ENCODE measurements at regions not wholly inside any gene's neighbourhood (a gene's known extent, or its start where the extent isn't known, plus 50 kb on each side); places are given as distances from the start of the nearest gene placed in this dataset.

- intact Hi-C loops (cut with micrococcal nuclease) = no loop called here
Measured at GRCh38 chr4:4746444-4746843, 113.0 kb upstream of the MSX1 start.

DNA sequence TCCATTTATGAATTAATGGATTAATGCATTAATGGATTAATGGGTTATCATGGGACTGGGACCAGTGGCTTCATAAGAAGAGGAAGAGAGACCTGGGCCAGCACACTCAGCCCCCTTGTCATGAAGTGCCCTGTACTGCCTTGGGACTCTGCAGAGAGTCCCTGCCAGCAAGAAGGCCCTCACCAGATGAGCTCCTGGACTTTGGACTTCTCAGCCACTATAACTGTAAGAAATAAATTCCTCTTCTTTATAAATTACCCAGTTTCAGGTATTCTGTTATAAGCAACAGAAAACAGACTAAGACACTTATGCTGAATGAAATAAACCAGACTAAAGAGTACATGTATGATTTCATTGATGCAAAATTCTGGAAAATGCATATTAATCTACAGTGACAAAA lies 119.4 kb upstream of the MSX1 start:
- intact Hi-C loops (cut with micrococcal nuclease) = no loop called here

GRCh38 chr4:4735870-4736269 lies 123.6 kb upstream of the MSX1 start:
- intact Hi-C loops (cut with micrococcal nuclease) = loop anchor here (10.0 kb wide), 1 partner anchor 251 kb away; no protein-coding TSS in a partner anchor

DNA sequence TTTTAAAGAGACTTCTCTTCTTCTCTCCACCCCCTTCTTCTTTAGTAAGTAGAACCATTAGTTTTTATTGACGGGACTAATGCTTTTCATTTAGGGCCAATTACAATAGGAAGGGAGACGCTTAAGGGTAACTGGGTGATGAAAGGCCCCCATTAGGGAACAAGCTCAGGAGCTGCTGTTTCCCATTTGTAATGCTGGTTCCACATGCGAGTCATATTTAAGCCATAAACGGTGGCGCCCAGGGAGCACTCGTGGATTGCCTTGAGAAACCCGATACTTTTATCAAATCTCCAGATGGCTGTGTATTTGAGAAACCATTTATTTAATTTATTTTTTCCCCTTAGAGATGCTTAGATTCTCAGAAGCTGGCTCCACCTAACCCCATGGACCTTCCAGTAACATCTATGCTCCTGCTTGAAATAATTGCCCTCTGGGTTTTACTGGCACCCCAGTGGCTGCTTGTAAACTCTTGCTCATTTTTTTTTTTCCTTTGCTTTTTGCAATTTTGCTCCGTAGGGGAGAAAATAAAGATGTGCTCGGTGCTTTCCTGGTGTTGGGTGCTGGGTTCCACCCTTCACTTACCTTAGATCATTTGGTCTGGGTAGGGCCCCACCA lies 124.2 kb upstream of the MSX1 start:
- intact Hi-C loops (cut with micrococcal nuclease) = loop anchor here (10.0 kb wide), 1 partner anchor 250 kb away; no protein-coding TSS in a partner anchor

DNA sequence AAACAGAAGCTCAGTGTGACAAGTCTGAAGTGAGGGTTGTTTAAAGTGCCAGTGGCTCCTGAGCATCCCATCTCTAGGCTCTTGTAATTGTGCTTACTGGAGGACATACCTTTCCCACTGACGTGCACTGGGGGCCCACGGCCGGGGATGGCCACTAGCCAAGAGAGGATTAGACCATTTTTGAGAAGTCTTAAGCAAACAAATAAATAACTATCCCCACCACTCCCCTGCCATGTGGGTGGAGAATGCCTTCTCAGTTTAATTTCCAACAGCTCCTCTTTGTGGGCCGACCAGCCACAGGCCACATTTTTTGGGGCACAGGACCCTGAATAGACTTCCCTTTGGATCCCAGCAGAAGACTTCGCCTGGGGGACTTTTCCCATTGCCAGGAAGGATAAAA lies 125.0 kb upstream of the MSX1 start:
- intact Hi-C loops (cut with micrococcal nuclease) = loop anchor here (10.0 kb wide), 1 partner anchor 250 kb away; no protein-coding TSS in a partner anchor

- intact Hi-C loops (cut with micrococcal nuclease) = loop anchor here (10.0 kb wide), 1 partner anchor 249 kb away; no protein-coding TSS in a partner anchor
Measured at GRCh38 chr4:4733663-4734062, 125.8 kb upstream of the MSX1 start.

DNA sequence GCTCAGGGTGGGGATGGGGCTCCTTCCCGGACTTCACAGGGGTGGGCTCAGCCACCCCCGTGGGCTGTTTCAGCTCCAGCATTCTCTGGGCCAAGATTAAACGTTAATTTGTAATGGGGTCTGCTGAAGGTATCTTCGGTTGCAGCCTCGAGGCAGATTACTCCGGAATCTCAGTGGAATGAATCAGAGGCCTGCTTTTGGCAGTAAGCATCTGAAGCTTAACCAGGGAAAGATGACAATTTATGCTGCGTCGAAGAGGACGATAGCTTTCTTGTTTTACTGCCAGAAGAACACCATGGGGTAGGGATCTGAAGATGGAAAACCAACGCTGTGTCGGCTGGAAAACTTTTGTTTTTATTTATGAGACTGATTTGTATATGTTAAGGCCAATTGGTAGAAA lies 129.2 kb upstream of the MSX1 start:
- intact Hi-C loops (cut with micrococcal nuclease) = loop anchor here (10.0 kb wide), 1 partner anchor 245 kb away; no protein-coding TSS in a partner anchor

DNA sequence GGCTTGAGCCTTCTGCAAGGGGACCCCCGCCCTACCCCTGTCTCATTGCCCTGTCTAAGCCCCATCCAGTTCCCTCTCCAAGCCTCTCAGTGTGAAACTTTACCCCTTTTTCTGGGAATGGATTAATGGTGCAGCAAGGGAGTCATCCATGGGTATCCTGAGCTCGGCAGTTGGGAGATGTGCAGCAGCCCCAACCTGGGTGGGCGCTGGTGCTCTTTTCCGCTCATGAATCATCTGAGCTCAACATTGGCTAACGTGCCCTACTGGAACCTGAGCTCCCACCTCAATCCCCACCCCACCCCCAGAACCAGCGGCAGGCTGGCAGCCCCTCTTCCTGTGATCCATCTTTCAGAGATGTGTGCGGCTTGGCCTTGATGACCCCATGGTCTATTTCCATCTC lies 130.3 kb upstream of the MSX1 start:
- intact Hi-C loops (cut with micrococcal nuclease) = no loop called here

DNA sequence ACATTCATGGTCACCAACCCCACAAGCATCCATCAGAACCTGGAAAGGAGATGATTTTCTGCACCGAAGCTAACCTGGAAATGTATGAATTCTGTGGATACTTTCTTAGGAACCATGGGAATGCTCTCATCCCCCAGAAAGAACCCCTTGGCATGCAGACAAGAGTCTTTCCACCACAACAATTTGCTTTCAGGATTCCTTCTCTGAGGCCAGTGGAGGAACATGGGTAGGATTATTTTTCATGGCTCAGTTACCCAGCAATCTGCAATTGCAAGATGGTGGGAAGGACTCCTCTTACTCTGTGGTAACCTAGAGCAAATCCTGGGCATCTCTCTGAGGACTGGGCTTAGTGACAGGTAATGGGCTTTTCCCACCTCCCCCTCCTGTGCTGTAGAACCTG lies 131.9 kb upstream of the MSX1 start:
- intact Hi-C loops (cut with micrococcal nuclease) = no loop called here

DNA sequence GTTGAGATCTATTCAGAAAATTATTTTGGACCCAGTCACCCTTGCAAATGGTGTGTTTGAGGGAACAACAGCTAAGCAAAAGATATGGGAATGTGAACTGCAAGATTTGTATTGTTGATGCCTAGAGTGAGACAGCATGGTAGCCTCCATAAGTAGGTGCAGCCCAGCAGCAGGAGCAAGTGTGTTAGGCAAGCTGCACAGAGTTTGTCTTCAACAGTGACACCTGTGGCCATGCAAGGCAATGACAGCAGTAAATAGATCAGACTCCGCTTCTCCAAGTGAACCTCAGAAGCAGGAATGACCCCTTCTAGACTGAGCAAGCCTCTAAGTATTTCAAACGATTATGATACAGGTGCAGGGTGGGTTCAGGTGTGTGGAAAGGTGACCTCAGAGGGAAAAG lies 133.4 kb upstream of the MSX1 start:
- intact Hi-C loops (cut with micrococcal nuclease) = no loop called here

- intact Hi-C loops (cut with micrococcal nuclease) = no loop called here
Measured at GRCh38 chr4:4724321-4724720, 135.1 kb upstream of the MSX1 start.

DNA sequence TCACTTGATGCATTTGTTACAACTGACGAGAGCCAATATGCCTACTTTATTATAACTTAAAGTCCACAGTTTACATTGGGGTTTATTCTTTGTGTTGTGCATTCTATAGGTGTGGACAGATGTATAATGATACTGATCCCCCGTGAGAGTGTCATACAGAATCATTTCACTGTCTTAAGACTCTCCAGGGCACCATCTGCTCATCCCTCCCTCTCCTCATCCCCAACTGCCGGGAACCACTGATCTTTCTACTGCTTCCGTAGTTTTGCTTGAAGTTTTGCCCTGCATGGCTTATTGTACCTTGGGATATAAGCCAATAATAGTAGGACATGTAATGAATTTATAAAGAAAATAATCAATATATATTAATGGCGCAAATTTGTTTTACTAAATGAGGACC lies 137.8 kb upstream of the MSX1 start:
- intact Hi-C loops (cut with micrococcal nuclease) = no loop called here

DNA sequence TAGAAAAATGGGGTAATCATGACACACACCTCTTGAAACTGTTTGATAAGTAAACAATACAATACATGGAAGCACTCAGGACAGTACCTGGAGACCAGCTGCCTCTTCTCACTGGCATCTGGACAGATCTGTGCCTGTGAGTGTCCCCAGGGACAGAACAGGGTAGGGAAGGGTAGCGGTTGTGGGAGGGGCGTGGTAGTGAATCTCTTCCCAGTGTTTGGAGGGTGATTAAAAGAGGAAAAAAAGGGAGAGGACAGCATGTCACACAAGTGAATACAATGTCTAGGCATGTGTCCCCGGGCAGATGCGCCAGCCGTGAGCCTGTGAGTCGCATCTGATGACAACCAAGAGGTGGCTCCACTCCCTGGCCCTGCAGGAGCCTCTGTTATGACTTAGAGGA lies 138.8 kb upstream of the MSX1 start:
- intact Hi-C loops (cut with micrococcal nuclease) = no loop called here

GRCh38 chr4:4719436-4719835 lies 140.0 kb upstream of the MSX1 start:
- intact Hi-C loops (cut with micrococcal nuclease) = no loop called here

GRCh38 chr4:4717692-4718091 lies 141.8 kb upstream of the MSX1 start:
- intact Hi-C loops (cut with micrococcal nuclease) = no loop called here

GRCh38 chr4:4714331-4714730 lies 145.1 kb upstream of the MSX1 start:
- intact Hi-C loops (cut with micrococcal nuclease) = no loop called here

GRCh38 chr4:4712800-4713528 lies 146.5 kb upstream of the MSX1 start:
- intact Hi-C loops (cut with micrococcal nuclease) = no loop called here

GRCh38 chr4:4711902-4712301 lies 147.6 kb upstream of the MSX1 start:
- intact Hi-C loops (cut with micrococcal nuclease) = no loop called here

DNA sequence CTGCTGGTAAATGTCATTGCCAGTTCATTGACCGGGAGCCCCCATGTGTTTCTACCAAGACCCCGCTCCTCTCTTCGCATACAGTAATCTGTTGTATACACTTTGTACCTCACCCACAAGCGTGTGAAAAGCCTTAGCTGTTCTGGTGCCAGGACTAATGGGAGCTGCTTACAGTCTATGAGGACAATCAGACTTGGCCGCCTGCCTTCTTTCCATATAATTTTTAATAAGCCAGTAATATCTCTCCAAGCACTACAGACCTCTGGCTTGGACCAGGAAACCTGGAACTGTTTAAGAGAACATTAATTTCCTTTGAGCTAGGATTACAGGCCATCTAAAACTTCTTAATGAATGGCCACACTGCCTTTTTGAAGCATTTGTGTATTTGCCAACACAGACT lies 149.7 kb upstream of the MSX1 start:
- intact Hi-C loops (cut with micrococcal nuclease) = no loop called here

DNA sequence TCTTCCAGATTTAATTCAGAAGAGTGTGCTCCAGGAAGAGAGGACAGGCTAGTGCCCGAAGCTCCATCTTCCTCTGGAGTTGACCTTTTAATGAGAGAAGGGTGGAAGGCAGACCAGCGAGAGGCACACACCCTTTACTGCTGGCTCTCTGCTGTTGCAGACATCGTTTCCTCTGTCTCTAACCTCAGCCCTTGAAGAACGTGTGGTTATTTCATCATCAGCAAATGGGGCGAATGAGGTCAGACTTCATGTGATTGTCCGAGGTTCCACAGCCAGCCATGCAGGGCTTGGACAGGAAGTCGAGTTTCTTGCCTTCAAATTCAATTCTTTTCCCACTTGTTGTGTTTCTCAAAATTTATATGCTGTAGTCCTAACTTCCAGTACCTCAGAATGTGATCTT lies 155.2 kb upstream of the MSX1 start:
- intact Hi-C loops (cut with micrococcal nuclease) = no loop called here

GRCh38 chr4:4697584-4697983 lies 155.7 kb upstream of the STX18 start:
- intact Hi-C loops (cut with micrococcal nuclease) = no loop called here

GRCh38 chr4:4696530-4696929 lies 154.7 kb upstream of the STX18 start:
- intact Hi-C loops (cut with micrococcal nuclease) = no loop called here

DNA sequence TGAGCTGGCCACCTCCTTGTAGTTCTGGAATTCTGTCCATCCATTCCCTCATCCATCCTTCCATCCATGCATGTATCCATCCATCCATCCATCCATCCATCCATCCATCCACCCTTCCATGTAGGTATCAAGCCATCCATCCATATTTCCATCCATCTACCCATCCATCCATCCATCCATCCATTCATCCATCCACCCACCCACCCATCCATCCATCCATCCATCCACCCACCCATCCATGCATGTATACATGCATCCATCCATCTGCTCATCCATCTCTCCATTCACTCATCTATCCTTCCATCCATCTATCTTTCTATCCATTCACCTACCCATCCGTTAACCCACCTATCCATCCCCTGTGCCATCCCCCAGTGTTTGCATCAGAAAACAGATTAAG lies 153.6 kb upstream of the STX18 start:
- intact Hi-C loops (cut with micrococcal nuclease) = no loop called here
